Activated CD4-positive, alpha-beta T cell treated with anti-CD3 and anti-CD28 coated beads, Interleukin-2, amount 10 ng/mL, durations not matched to agents 24 days and 14 days (primary cell): ENCODE measurements at regions not wholly inside any gene's neighbourhood (a gene's known extent, or its start where the extent isn't known, plus 50 kb on each side); places are given as distances from the start of the nearest gene placed in this dataset.

Experiments
- DNase-seq: peaks from one replicate; pipeline ENCODE4 v3.0.0; 2022
- H3K27ac Mint-ChIP-seq: one replicate; pipeline ENCODE4 v1.8.0; 2022; ENCODE audit warnings: mild to moderate bottlenecking, mixed read lengths
- H3K27me3 Mint-ChIP-seq: one replicate; pipeline ENCODE4 v1.8.0; 2022; ENCODE audit warnings: mixed read lengths
- H3K36me3 Mint-ChIP-seq: one replicate; pipeline ENCODE4 v1.8.0; 2022; ENCODE audit warnings: low read depth, mild to moderate bottlenecking, mixed read lengths
- H3K4me1 Mint-ChIP-seq: one replicate; pipeline ENCODE4 v1.8.0; 2021; ENCODE audit warnings: mixed read lengths
- H3K4me3 Mint-ChIP-seq: one replicate; pipeline ENCODE4 v1.8.0; 2022; ENCODE audit warnings: mild to moderate bottlenecking, moderate library complexity, mixed read lengths
- H3K9me3 Mint-ChIP-seq: one replicate; pipeline ENCODE4 v1.8.0; 2021; ENCODE audit warnings: mixed read lengths
- intact Hi-C: fragments of 100-400 bp; cut with micrococcal nuclease; formaldehyde crosslinking; loops from one replicate; pipeline ENCODE4 v1.15.1; 2023

- Mint-ChIP-seq H3K4me3 (no peak overlapping the region), H3K27me3 (no peaks in the 10 kb centered on the region), H3K9me3 (no peaks in the 10 kb centered on the region), H3K36me3 (no peaks in the 10 kb centered on the region), H3K27ac (no peak overlapping the region), H3K4me1 (no peaks in the 10 kb centered on the region)
- intact Hi-C loops = no loop called here
- no peak for DNase-seq
Observed at GRCh38 chr3:117920253-117920898, 1114.3 kb downstream of the IGSF11 start.

DNA sequence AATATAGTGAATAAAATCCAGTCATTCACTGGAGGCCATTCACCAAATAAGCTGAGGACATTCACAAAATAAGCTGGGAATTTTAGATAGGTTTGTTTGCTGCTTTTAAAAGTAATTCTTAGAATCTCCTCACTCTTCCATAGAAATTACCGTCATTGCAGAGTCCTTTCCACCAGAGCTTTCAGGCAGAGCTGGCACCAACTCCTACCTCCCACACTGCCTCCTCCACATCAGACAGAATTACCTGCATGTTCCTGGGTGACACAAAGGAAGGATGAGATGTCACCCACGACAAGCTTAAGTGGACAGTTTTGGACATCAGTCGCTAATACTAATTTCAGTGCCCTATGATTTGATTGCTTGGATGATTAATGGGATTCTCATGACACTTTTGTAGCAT is 1113.2 kb downstream of the IGSF11 start:
- Mint-ChIP-seq H3K36me3 (no peaks in the 10 kb centered on the region), H3K9me3 (no peaks in the 10 kb centered on the region), H3K4me3 (no peak overlapping the region), H3K4me1 (no peaks in the 10 kb centered on the region), H3K27ac (no peak overlapping the region), H3K27me3 (no peaks in the 10 kb centered on the region)
- intact Hi-C loops = no loop called here
- DNase-seq = no peak

GRCh38 chr3:117922039-117922438 is 1112.6 kb downstream of the IGSF11 start:
- no peak for DNase-seq
- intact Hi-C loops = no loop called here
- no peaks in the 10 kb centered on the region for H3K27me3 Mint-ChIP-seq
- no peak overlapping the region for H3K27ac Mint-ChIP-seq
- H3K4me3 Mint-ChIP-seq = no peak overlapping the region
- H3K4me1 Mint-ChIP-seq = no peaks in the 10 kb centered on the region
- H3K9me3 Mint-ChIP-seq = no peaks in the 10 kb centered on the region
- no peaks in the 10 kb centered on the region for H3K36me3 Mint-ChIP-seq

DNA sequence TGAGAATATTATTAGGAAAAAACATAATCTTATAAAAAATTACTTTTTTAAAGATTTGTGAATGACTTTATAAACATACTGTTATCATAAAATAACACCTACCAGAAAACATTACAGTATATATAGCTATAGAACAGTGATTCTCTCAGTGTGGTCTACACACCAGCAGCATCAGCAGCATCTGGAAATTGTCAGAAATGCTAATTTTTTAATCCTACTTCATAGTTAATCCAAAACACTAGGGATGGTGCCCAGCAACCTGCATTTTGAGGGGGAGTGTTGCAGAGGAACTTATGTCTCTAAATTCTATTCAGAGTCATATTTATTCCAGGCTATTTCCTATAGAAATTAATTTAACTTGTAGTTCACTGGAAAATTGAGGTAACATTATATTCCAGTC is 1107.8 kb downstream of the IGSF11 start:
- Mint-ChIP-seq H3K4me3 (no peak overlapping the region), H3K36me3 (no peaks in the 10 kb centered on the region), H3K27me3 (no peaks in the 10 kb centered on the region), H3K27ac (no peak overlapping the region), H3K4me1 (no peaks in the 10 kb centered on the region), H3K9me3 (no peaks in the 10 kb centered on the region)
- intact Hi-C loops = no loop called here
- no peak for DNase-seq

GRCh38 chr3:117927825-117928224 is 1106.8 kb downstream of the IGSF11 start:
- Mint-ChIP-seq H3K9me3 (no peaks in the 10 kb centered on the region), H3K4me3 (no peak overlapping the region), H3K27me3 (no peaks in the 10 kb centered on the region), H3K36me3 (no peaks in the 10 kb centered on the region), H3K27ac (no peak overlapping the region), H3K4me1 (no peaks in the 10 kb centered on the region)
- no peak for DNase-seq
- intact Hi-C loops = no loop called here

DNA sequence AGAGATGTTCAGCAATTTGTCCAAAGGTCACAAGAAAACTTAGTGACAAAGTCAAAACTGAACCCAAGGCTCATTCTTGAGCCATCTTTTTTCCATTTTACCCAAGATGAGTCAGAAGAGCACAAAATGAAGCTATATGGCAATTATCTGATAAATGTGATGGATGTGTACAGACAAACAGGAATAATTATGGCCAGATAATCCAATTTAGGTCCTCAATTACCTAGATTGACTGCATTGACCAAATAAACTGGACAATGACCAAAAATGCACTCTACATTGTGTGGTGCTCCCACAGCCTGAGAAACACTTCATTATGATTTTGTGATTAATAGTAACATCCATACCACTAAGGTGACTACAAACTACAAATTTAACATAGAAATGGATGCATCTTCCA is 1105.8 kb downstream of the IGSF11 start:
- no peaks in the 10 kb centered on the region for H3K4me1 Mint-ChIP-seq
- H3K27ac Mint-ChIP-seq = no peak overlapping the region
- H3K36me3 Mint-ChIP-seq = no peaks in the 10 kb centered on the region
- no peak overlapping the region for H3K4me3 Mint-ChIP-seq
- DNase-seq = no peak
- no peaks in the 10 kb centered on the region for H3K9me3 Mint-ChIP-seq
- H3K27me3 Mint-ChIP-seq = no peaks in the 10 kb centered on the region
- intact Hi-C loops = no loop called here

- Mint-ChIP-seq H3K27ac (no peak overlapping the region), H3K36me3 (no peaks in the 10 kb centered on the region), H3K27me3 (no peaks in the 10 kb centered on the region), H3K4me3 (no peak overlapping the region), H3K4me1 (no peaks in the 10 kb centered on the region), H3K9me3 (no peaks in the 10 kb centered on the region)
- no peak for DNase-seq
- intact Hi-C loops = no loop called here
Observed at GRCh38 chr3:117932441-117932840, 1102.2 kb downstream of the IGSF11 start.

- H3K4me1 Mint-ChIP-seq = no peaks in the 10 kb centered on the region
- H3K27me3 Mint-ChIP-seq = no peaks in the 10 kb centered on the region
- no peak for DNase-seq
- H3K36me3 Mint-ChIP-seq = no peaks in the 10 kb centered on the region
- no peak overlapping the region for H3K27ac Mint-ChIP-seq
- H3K4me3 Mint-ChIP-seq = no peak overlapping the region
- H3K9me3 Mint-ChIP-seq = no peaks in the 10 kb centered on the region
- intact Hi-C loops = no loop called here
Observed at GRCh38 chr3:117936159-117936558, 1098.5 kb downstream of the IGSF11 start.

DNA sequence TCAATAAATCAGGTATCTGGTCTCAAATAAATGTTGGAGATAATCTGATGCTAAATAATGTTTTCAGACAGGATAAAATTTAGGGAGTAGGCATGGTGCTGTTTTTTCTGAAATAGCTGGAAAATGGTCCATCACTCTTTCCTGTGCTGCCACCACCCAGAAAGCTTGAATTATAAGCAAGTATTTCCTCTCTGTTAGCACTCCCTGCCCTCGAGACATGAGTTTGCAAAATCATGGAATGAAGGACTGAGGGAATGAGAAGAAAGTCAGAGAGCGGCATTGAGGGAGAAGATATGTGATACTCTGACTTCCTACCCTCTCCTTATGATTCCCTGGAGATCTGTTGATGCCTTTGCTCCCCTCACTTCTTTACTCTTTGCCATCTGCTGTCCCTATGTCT is 1095.7 kb downstream of the IGSF11 start:
- Mint-ChIP-seq H3K4me1 (no peaks in the 10 kb centered on the region), H3K4me3 (no peak overlapping the region), H3K27ac (no peak overlapping the region), H3K9me3 (no peaks in the 10 kb centered on the region), H3K36me3 (no peaks in the 10 kb centered on the region), H3K27me3 (no peaks in the 10 kb centered on the region)
- intact Hi-C loops = no loop called here
- DNase-seq = no peak

DNA sequence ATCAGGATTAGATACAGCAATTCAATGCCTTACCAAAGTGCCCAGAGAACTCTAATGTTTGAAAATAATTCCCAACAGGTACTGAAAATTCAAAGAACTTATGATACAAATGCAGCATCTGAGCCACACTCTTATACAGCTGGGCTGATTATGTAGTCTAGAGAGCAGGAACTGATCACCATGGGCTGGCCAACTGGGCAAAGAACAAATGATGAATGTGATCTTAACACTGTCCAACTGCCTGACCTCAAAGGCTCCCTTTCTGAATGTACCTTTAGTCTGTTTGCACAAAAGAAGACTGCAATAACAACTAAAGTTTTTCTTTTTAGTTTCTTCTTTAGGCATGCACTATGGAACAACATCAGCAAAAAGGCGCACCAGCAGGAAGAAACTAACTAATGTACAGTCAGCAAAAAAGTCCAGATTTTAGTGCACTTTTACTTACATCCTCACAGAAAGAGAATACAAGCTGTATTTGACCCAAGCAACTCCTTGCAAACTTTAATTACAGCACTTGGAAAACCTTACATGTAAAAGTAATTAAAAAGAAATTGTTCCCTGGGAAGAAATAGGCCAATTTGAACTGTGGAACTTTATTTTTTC is 1095.1 kb downstream of the IGSF11 start:
- intact Hi-C loops = no loop called here

DNA sequence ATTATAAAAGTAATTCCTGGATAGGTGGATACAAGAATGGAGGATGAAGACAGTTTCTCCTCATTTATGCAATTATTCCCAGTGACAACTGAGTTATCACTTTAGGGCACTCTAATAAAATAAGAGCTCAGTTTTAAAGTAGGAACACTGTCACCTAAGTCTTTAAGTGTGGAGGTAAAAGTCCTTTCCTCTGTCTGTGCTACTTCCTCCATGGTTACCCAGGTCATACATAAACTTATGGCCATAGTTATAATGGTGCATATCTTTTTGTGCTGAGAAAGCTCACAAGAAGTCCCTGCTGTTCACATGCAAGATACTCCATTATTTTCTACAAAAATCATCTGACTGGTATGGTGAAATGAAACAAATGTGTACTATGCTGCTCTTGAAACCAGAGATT is 1093.6 kb downstream of the IGSF11 start:
- Mint-ChIP-seq H3K36me3 (no peaks in the 10 kb centered on the region), H3K27me3 (no peaks in the 10 kb centered on the region), H3K9me3 (no peaks in the 10 kb centered on the region), H3K27ac (no peak overlapping the region), H3K4me3 (no peak overlapping the region), H3K4me1 (no peaks in the 10 kb centered on the region)
- intact Hi-C loops = no loop called here
- no peak for DNase-seq

More for the DNA sequence above, 1095.1 kb downstream of the IGSF11 start:
- Mint-ChIP-seq H3K27ac (no peak overlapping the region), H3K4me1 (no peaks in the 10 kb centered on the region), H3K4me3 (no peak overlapping the region), H3K9me3 (no peaks in the 10 kb centered on the region), H3K36me3 (no peaks in the 10 kb centered on the region), H3K27me3 (no peaks in the 10 kb centered on the region)
- DNase-seq = no peak

DNA sequence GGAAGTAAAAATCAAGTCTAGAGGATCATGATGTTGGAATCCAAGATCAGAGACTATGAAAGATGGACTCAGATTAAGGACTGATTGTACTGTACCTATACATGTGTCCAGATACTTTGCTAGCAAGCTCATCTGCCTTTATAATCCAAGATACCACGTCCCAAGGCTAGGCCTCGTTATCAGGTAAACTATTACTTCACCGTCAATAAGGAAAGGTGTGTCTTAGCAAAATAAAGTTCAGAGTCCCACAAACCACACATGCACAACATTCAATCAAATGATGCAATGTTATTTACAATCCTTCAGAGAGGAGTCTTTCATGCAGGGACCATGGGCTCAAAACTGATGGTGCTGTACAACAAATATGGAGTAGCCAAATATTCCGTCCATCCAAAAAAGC is 1092.9 kb downstream of the IGSF11 start:
- DNase-seq = no peak
- Mint-ChIP-seq H3K27me3 (no peaks in the 10 kb centered on the region), H3K27ac (no peak overlapping the region), H3K36me3 (no peaks in the 10 kb centered on the region), H3K4me1 (no peaks in the 10 kb centered on the region), H3K9me3 (no peaks in the 10 kb centered on the region), H3K4me3 (no peak overlapping the region)
- intact Hi-C loops = no loop called here

DNA sequence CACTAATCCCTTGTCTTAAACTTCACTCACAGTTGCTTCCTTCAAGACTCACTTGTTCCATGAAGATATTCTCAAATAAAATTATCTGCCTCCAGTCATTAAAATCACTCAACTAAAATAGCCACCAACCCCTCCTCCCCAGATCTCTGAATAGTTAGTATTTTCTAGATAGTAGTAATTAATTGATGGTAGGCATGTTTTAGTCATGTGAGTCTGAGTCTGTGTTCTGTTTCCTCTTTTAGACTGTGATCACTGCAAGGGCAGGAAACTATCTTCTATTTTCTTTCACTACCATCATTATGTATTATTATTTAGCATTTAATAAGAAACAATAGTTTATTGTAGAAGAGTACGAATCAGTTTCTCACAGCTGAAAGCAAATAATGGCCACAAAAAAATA is 1080.5 kb downstream of the IGSF11 start:
- Mint-ChIP-seq H3K36me3 (no peaks in the 10 kb centered on the region), H3K9me3 (no peaks in the 10 kb centered on the region), H3K4me1 (no peaks in the 10 kb centered on the region), H3K27me3 (no peaks in the 10 kb centered on the region), H3K27ac (no peak overlapping the region), H3K4me3 (no peak overlapping the region)
- no peak for DNase-seq
- intact Hi-C loops = no loop called here

- Mint-ChIP-seq H3K4me1 (no peaks in the 10 kb centered on the region), H3K27me3 (no peaks in the 10 kb centered on the region), H3K9me3 (no peaks in the 10 kb centered on the region), H3K27ac (no peak overlapping the region), H3K36me3 (no peaks in the 10 kb centered on the region), H3K4me3 (no peak overlapping the region)
- DNase-seq = no peak
- intact Hi-C loops = no loop called here
Observed at GRCh38 chr3:117955196-117955595, 1079.5 kb downstream of the IGSF11 start.

- H3K4me1 Mint-ChIP-seq = no peaks in the 10 kb centered on the region
- no peak for DNase-seq
- intact Hi-C loops = no loop called here
- H3K27me3 Mint-ChIP-seq = no peaks in the 10 kb centered on the region
- H3K4me3 Mint-ChIP-seq = no peak overlapping the region
- no peaks in the 10 kb centered on the region for H3K9me3 Mint-ChIP-seq
- H3K27ac Mint-ChIP-seq = no peak overlapping the region
- no peaks in the 10 kb centered on the region for H3K36me3 Mint-ChIP-seq
Observed at GRCh38 chr3:117958027-117958426, 1076.6 kb downstream of the IGSF11 start.
